ENCODE measurements at regions not wholly inside any gene's neighbourhood (a gene's known extent, or its start where the extent isn't known, plus 50 kb on each side); places are given as distances from the start of the nearest gene placed in this dataset.

- TF ChIP-seq, protein P1, sequence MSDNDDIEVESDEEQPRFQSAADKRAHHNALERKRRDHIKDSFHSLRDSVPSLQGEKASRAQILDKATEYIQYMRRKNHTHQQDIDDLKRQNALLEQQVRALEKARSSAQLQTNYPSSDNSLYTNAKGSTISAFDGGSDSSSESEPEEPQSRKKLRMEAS (IDR thresholded peaks at IDR 0.05), result no peak
- TF ChIP-seq RAD21 (IDR thresholded peaks at IDR 0.05; ENCODE audit: low read depth) (no peak), EP300 (IDR thresholded peaks at IDR 0.05; ENCODE audit: borderline replicate concordance) (no peak), TAF1 (IDR thresholded peaks at IDR 0.05; ENCODE audit: low read depth) (no peak), REST (IDR thresholded peaks at IDR 0.05; ENCODE audit: low read depth) (no peak)
These were observed 142.0 kb upstream of the PRKCQ start for GRCh38 chr10:6721964-6722615.

Data from Ishikawa (cell line).